OCI-LY1 (cell line): ENCODE measurements at regions not wholly inside any gene's neighbourhood (a gene's known extent, or its start where the extent isn't known, plus 50 kb on each side); places are given as distances from the start of the nearest gene placed in this dataset.

Experiments used
- H2AFZ ChIP-seq: fragments of 200-600 bp; sonication (generic), shearing (Covaris generic); 2 replicates; pipeline ENCODE4 v1.6.0; 2014; ENCODE audit warnings: antibody characterized with exemption, mild to moderate bottlenecking, low read length
- H3F3A ChIP-seq: fragments of 200-600 bp; sonication (generic), shearing (Covaris generic); 2 replicates; pipeline ENCODE4 v1.6.0; 2014; ENCODE audit warnings: mild to moderate bottlenecking, antibody characterized with exemption, low read length, moderate library complexity; ENCODE audit not compliant: insufficient read depth
- H3K27ac ChIP-seq: fragments of 200-600 bp; sonication (generic); 2 replicates; pipeline ENCODE4 v1.5.1; 2014; ENCODE audit warnings: low read length, mixed run types, mild to moderate bottlenecking, low read depth; ENCODE audit not compliant: poor library complexity, severe bottlenecking
- H3K27me3 ChIP-seq: fragments of 200-600 bp; sonication (generic); 2 replicates; pipeline ENCODE4 v1.6.0; 2014; ENCODE audit warnings: antibody characterized with exemption, mild to moderate bottlenecking, low read length, moderate library complexity; ENCODE audit not compliant: insufficient read depth
- H3K36me3 ChIP-seq: fragments of 200-600 bp; sonication (generic); 2 replicates; pipeline ENCODE4 v1.6.1; 2014; ENCODE audit warnings: mild to moderate bottlenecking, antibody characterized with exemption, low read length, moderate library complexity, mixed read lengths; ENCODE audit not compliant: insufficient read depth
- H3K4me1 ChIP-seq: fragments of 200-600 bp; sonication (generic); 2 replicates; pipeline ENCODE4 v1.5.1; 2014; ENCODE audit warnings: mild to moderate bottlenecking, low read length, moderate library complexity; ENCODE audit not compliant: insufficient read depth, severe bottlenecking
- H3K4me2 ChIP-seq: fragments of 200-600 bp; sonication (generic), shearing (Covaris generic); 2 replicates; pipeline ENCODE4 v1.6.1; 2014; ENCODE audit warnings: low read length
- H3K4me3 ChIP-seq: fragments of 200-600 bp; sonication (generic); 2 replicates; pipeline ENCODE4 v1.5.1; 2014; ENCODE audit warnings: low read length, low read depth, mild to moderate bottlenecking, mixed read lengths; ENCODE audit not compliant: poor library complexity, severe bottlenecking
- H3K79me2 ChIP-seq: fragments of 200-600 bp; shearing (Covaris generic); 2 replicates; pipeline ENCODE4 v1.6.1; 2016; ENCODE audit warnings: mixed run types, low read length, mixed read lengths; ENCODE audit not compliant: insufficient read depth
- H3K9ac ChIP-seq: fragments of 200-600 bp; sonication (generic), shearing (Covaris generic); 2 replicates; pipeline ENCODE4 v1.6.1; 2014; ENCODE audit warnings: mild to moderate bottlenecking, low read length, mixed read lengths
- H3K9me2 ChIP-seq: fragments of 200-600 bp; sonication (generic), shearing (Covaris generic); 2 replicates; pipeline ENCODE4 v1.6.1; 2014; ENCODE audit warnings: low read depth, mild to moderate bottlenecking, low read length, mixed read lengths
- H3K9me3 ChIP-seq: fragments of 200-600 bp; shearing (Covaris generic); 2 replicates; pipeline ENCODE4 v1.6.1; 2014; ENCODE audit warnings: low read length, mixed read lengths
- H4K20me1 ChIP-seq: fragments of 200-600 bp; sonication (generic), shearing (Covaris generic); 2 replicates; pipeline ENCODE4 v1.6.0; 2016; ENCODE audit warnings: mild to moderate bottlenecking, low read length; ENCODE audit not compliant: insufficient read depth
- EZH2 ChIP-seq: fragments of 200-600 bp; sonication (generic), shearing (Covaris generic); IDR thresholded peaks from 2 replicates; pipeline ENCODE4 v1.8.0; 2017; ENCODE audit warnings: borderline replicate concordance, mixed run types, mild to moderate bottlenecking, antibody characterized with exemption, low read length, moderate library complexity, mixed read lengths
- TF ChIP-seq, protein P1 (sequence below): fragments of 200-600 bp; sonication (generic), shearing (Covaris generic); IDR thresholded peaks from 2 replicates; pipeline ENCODE4 v1.5.1; 2017; ENCODE audit warnings: mild to moderate bottlenecking, antibody characterized with exemption, low read length, moderate library complexity, mixed read lengths

DNA sequence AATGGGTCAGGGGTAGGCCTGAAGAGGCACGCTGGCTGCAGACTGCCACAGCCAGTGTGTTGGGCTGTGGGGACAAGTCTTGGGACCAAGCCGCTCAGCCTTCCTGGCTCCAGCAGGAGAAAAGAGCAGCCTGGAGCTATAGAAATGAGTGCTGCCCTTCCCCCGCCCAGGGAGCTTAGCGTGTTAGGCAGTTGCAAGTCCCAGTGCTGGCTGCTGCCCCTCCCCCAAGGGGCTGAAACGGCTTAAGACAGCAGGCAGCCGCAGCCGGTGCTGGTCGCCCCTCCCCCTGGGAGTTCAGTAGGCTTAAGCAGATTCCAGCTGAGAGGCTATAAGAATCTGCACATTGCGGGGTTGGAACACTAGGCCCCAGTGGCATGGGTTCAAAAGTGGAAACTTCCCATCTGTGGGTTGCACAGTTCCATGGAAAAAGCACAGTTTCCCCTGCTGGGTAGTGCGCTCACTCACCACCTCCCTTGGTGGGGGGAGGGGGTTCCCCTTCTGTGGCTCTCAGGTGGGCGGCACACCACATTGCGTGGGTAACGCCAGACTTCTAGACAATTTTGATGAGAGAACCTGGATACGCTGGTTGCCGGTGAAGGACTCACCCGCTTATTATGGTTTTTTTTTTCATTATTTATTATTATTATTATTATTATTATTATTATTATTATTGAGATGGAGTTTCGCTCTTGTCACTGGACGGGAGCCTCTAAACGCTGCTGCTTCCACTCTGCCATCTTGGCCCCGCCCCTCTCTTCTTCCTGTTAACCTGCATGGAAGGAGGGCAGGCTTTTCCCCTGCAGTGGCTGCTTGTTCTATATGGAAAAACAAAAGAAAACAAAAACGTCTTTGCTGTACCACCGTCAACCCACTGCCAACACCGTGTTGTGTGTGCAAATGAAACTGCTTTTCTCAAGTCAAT lies 151.1 kb downstream of the CXCL12 start:
- no peak overlapping the region for H2AFZ ChIP-seq

DNA sequence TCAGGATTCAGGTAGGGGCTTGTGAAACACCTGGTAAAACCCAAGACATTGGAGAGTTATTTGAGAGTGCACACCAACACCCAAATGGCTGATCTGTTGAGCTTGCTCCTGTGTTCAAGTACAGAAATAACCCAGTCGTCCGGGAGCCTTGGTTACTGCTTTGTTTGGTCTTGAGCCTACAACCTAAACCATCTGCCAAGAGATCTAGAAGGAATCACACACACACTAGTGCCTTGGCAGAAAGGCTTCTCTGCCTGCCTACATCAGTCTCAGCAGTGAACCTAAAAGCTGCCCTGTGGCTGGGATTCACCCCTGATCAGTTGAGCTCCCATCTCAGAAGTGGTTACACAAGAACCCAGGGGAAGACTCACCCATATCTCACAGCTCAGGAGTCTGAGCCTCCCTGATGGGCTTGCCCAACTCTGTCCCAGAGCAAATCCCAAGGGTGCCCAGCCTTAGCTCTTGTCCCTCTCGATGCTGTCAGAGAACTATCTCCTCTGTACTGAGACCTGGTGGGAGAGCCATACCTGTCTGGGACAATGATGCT lies 167.6 kb downstream of the CXCL12 start:
- no peak for TF ChIP-seq EZH2
- TF ChIP-seq, protein P1, sequence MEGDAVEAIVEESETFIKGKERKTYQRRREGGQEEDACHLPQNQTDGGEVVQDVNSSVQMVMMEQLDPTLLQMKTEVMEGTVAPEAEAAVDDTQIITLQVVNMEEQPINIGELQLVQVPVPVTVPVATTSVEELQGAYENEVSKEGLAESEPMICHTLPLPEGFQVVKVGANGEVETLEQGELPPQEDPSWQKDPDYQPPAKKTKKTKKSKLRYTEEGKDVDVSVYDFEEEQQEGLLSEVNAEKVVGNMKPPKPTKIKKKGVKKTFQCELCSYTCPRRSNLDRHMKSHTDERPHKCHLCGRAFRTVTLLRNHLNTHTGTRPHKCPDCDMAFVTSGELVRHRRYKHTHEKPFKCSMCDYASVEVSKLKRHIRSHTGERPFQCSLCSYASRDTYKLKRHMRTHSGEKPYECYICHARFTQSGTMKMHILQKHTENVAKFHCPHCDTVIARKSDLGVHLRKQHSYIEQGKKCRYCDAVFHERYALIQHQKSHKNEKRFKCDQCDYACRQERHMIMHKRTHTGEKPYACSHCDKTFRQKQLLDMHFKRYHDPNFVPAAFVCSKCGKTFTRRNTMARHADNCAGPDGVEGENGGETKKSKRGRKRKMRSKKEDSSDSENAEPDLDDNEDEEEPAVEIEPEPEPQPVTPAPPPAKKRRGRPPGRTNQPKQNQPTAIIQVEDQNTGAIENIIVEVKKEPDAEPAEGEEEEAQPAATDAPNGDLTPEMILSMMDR, result no peak
- no peak overlapping the region for H3K4me3 ChIP-seq
- H3K27ac ChIP-seq, result no peak overlapping the region
- H3K79me2 ChIP-seq, result no peaks in the 10 kb centered on the region
- no peaks in the 10 kb centered on the region for H3K9me3 ChIP-seq
- no peaks in the 10 kb centered on the region for H3F3A ChIP-seq
- H3K4me2 ChIP-seq, result no peak overlapping the region
- no peaks in the 10 kb centered on the region for H3K36me3 ChIP-seq
- no peak overlapping the region for H2AFZ ChIP-seq
- no peaks in the 10 kb centered on the region for H3K9me2 ChIP-seq
- H4K20me1 ChIP-seq, result no peaks in the 10 kb centered on the region
- H3K4me1 ChIP-seq, result no peaks in the 10 kb centered on the region
- no peaks in the 10 kb centered on the region for H3K27me3 ChIP-seq
- H3K9ac ChIP-seq, result no peak overlapping the region

More for the DNA sequence above, 151.1 kb downstream of the CXCL12 start:
- Histone ChIP-seq H3K4me3 (no peak overlapping the region), H3K4me2 (no peak overlapping the region), H3K27me3 (no peaks in the 10 kb centered on the region), H3K9me3 (no peaks in the 10 kb centered on the region), H3K4me1 (no peaks in the 10 kb centered on the region), H3K9ac (no peak overlapping the region), H4K20me1 (no peaks in the 10 kb centered on the region), H3F3A (no peaks in the 10 kb centered on the region), H3K79me2 (no peaks in the 10 kb centered on the region), H3K9me2 (no peaks in the 10 kb centered on the region), H3K27ac (no peak overlapping the region), H3K36me3 (no peaks in the 10 kb centered on the region)
- TF ChIP-seq, protein P1, result no peak
- TF ChIP-seq EZH2, result no peak

DNA sequence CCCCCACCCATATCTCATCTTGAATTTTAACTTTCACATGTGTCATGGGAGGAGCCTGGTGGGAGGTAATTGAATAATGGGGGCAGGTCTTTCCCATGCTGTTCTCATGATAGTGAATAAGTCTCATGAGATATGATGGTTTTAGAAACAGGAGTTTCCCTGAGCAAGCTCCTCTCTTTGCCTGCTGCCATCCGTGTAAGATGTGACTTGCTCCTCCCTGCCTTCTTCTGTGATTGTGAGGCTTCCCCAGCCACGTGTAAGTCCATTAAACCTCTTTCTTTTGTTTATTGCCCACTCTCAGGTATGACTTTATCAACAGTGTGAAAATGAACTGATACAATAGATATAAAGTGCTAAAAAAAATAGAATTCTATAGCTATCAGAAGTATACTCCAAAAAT lies 168.8 kb downstream of the CXCL12 start:
- no peaks in the 10 kb centered on the region for H3K4me1 ChIP-seq
- H4K20me1 ChIP-seq, result no peaks in the 10 kb centered on the region

More for the DNA sequence above, 168.8 kb downstream of the CXCL12 start:
- H3K9me3 ChIP-seq, result no peaks in the 10 kb centered on the region
- H3K27me3 ChIP-seq, result no peaks in the 10 kb centered on the region
- H3K9ac ChIP-seq, result no peak overlapping the region
- H3F3A ChIP-seq, result no peaks in the 10 kb centered on the region
- no peak overlapping the region for H3K27ac ChIP-seq
- no peaks in the 10 kb centered on the region for H3K9me2 ChIP-seq
- H2AFZ ChIP-seq, result no peak overlapping the region
- H3K4me3 ChIP-seq, result no peak overlapping the region
- H3K79me2 ChIP-seq, result no peaks in the 10 kb centered on the region
- H3K36me3 ChIP-seq, result no peaks in the 10 kb centered on the region
- no peak overlapping the region for H3K4me2 ChIP-seq
- TF ChIP-seq, protein P1, result no peak
- TF ChIP-seq EZH2, result no peak
